ENCODE measurements at regions not wholly inside any gene's neighbourhood (a gene's known extent, or its start where the extent isn't known, plus 50 kb on each side); places are given as distances from the start of the nearest gene placed in this dataset.

- TF ChIP-seq EP300 (IDR thresholded peaks at IDR 0.05) = no peak
- TF ChIP-seq CTCF (IDR thresholded peaks at IDR 0.05) = no peak
- TF ChIP-seq POLR2A (IDR thresholded peaks at IDR 0.05) = no peak
Measured at GRCh38 chr10:131775833-131776232, 125.0 kb upstream of the PPP2R2D start.
